ENCODE measurements at regions not wholly inside any gene's neighbourhood (a gene's known extent, or its start where the extent isn't known, plus 50 kb on each side); places are given as distances from the start of the nearest gene placed in this dataset.
"Not testable (repeated sequence)": the region's sequence is repeated elsewhere in the genome, so short reads cannot be mapped to it uniquely, and the experiment has no call there.

DNA sequence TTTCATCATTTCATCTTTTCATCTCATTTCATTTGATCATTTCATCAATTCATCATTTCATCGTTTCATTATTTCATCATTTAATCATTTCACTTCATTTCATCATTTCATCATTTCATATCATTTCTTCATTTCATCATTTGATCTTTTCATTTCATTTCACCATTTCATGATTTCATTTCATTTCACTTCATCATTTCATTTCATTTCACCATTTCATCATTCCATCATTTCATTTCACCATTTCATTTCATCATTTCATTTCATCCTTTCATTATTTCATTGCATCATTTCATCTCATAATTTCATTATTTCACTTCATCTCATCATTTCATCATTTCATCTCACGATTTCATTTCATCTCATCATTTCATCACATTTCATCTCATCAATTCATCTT is 127.8 kb downstream of the ANKRD30BL start:
- intact Hi-C loops (cut with DNase I; ENCODE audit: low total_unique reads) = no loop called here
- H3K27ac ChIP-seq = no peak overlapping the region
- TF ChIP-seq, protein P1, sequence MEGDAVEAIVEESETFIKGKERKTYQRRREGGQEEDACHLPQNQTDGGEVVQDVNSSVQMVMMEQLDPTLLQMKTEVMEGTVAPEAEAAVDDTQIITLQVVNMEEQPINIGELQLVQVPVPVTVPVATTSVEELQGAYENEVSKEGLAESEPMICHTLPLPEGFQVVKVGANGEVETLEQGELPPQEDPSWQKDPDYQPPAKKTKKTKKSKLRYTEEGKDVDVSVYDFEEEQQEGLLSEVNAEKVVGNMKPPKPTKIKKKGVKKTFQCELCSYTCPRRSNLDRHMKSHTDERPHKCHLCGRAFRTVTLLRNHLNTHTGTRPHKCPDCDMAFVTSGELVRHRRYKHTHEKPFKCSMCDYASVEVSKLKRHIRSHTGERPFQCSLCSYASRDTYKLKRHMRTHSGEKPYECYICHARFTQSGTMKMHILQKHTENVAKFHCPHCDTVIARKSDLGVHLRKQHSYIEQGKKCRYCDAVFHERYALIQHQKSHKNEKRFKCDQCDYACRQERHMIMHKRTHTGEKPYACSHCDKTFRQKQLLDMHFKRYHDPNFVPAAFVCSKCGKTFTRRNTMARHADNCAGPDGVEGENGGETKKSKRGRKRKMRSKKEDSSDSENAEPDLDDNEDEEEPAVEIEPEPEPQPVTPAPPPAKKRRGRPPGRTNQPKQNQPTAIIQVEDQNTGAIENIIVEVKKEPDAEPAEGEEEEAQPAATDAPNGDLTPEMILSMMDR (IDR thresholded peaks at IDR 0.05) = no peak
- no peak for TF ChIP-seq POLR2A (IDR thresholded peaks at IDR 0.05)

DNA sequence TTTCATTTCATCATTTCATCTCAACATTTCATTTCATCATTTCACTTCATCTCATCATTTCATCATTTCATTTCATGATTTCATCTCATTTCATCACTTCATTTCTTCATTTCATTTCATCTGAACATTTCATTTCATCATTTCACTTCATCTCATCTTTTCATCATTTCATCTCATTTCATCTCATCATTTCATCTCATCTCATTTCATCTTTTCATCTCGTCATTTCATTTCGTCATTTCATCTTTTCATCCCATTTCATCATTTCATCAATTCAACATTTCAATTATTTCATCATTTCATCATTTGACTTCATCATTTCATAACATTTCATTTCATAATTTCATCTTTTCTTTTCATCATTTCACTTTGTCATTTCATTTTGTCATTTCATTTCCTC is 128.4 kb downstream of the ANKRD30BL start:
- peaks cover 1 to 4% of the 10 kb centered on the region in 2 donors for H3K27me3 ChIP-seq
- intact Hi-C loops (cut with DNase I; ENCODE audit: low total_unique reads) = no loop called here
- H3K36me3 ChIP-seq = no peaks in the 10 kb centered on the region
- no peak for DNase-seq
- no peaks in the 10 kb centered on the region for H3K4me1 ChIP-seq
- H3K4me3 ChIP-seq = no peak overlapping the region
- no peak overlapping the region for H3K27ac ChIP-seq
- TF ChIP-seq, protein P1 (IDR thresholded peaks at IDR 0.05) = no peak
- H3K9me3 ChIP-seq = no peaks in the 10 kb centered on the region

More for the DNA sequence above, 127.8 kb downstream of the ANKRD30BL start:
- H3K4me3 ChIP-seq = no peak overlapping the region
- no peaks in the 10 kb centered on the region for H3K4me1 ChIP-seq
- H3K9me3 ChIP-seq = no peaks in the 10 kb centered on the region
- DNase-seq = no peak
- peaks cover 0 to 4% of the 10 kb centered on the region in 2 donors for H3K27me3 ChIP-seq
- no peaks in the 10 kb centered on the region for H3K36me3 ChIP-seq

DNA sequence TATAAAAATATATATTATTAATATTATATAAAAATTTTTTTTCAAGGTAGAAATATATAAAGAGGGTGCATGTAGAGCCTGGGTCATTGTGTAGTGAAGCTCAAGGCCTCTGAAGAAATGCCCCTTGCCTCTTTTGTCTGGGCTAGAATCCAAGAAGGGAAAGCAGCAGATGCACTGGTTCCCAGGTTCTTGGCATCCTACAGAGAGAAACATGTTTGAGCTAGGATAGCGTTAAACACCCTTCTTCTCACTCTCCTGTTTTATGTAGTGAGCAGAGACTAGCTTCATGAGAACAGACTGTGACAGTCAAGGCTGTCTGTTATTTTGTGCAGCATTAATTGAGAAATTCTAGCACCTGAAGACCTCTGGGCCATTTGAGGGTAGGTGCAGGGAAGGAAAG is 149.7 kb downstream of the ANKRD30BL start:
- H3K4me1 ChIP-seq; intact Hi-C loops (cut with DNase I; ENCODE audit: low total_unique reads); H3K27ac ChIP-seq; H3K36me3 ChIP-seq; H3K4me3 ChIP-seq; DNase-seq; H3K9me3 ChIP-seq: not testable (repeated sequence)
- H3K27me3 ChIP-seq = peaks cover 0 to 14% of the 10 kb centered on the region in 2 donors

DNA sequence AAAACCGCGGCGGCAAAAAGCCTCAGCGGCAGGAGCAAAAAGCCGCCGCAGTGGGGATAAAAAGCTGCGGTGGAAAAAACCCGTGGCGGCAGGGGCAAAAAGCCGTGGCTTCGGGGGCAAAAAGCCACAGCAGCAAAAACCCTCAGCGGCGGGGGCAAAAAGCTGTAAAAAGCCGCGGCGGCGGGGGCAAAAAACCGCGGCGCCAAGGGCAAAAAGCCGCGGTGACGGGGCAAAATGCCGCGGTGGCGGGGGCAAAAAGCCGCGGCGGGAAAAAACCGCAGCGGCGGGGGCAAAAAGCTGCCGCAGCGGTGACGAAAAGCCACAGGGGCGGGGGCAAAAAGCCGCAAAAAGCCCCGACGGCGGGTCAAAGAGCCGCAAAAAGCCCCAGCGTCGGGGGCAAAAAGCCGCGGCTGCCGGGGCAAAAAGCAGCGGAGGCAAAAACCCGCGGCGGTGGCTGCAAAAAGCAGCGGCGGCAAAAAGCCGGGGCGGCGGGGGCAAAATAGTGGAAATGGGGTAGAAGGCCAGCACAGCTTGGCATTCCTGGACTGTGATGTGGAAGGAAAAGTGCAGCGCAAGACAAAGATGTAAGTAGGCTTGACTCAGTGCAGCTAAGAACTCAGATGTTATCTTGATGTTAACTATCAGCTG is 151.8 kb downstream of the ANKRD30BL start:
- TF ChIP-seq, protein P1 (IDR thresholded peaks at IDR 0.05) = no peak
- no peak for TF ChIP-seq POLR2A (IDR thresholded peaks at IDR 0.05)
- peaks cover 0 to 14% of the 10 kb centered on the region in 2 donors for H3K27me3 ChIP-seq
- H3K4me3 ChIP-seq = no peak overlapping the region
- H3K27ac ChIP-seq = no peak overlapping the region
- intact Hi-C loops (cut with DNase I; ENCODE audit: low total_unique reads) = no loop called here
- H3K4me1 ChIP-seq = peaks cover 0 to 7% of the 10 kb centered on the region in 2 donors
- no peaks in the 10 kb centered on the region for H3K36me3 ChIP-seq
- DNase-seq = no peak
- H3K9me3 ChIP-seq = no peaks in the 10 kb centered on the region

DNA sequence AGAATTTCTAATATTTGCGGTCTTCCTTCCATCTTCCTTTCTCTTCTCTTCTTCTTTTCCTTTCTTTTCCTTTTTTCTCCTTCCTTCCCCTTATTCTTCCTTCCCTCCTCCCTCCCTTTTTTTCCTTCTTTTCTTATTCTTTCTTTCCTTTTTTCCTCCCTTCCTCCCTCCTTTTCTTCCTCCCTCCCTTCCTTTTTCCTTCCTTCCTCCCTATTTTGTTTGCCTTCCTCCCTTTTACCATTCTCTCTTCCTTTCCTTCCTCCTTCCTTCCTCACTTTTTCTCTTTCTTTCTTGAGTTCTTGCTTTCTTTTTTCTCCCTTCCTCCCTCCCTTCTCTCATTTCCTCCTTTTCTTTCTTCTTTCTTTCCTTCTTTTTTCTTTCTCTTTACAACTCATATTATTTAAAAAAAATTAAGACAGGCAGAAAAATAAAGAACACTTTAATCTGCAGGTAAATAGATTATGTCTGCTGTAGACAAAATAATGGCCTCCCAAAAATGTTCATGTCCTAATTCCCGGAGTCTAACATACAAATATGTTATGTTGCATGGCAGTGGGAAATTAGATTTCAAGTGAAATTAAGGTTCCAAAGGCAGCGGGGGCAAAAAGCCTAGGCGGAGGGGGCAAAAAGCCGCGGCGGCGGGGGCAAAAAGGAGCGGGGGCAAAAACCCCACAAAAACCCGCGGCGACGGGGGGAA is 152.4 kb downstream of the ANKRD30BL start:
- DNase-seq = no peak
- peaks cover 0 to 7% of the 10 kb centered on the region in 2 donors for H3K4me1 ChIP-seq
- H3K4me3 ChIP-seq = no peak overlapping the region
- no peaks in the 10 kb centered on the region for H3K9me3 ChIP-seq
- H3K27me3 ChIP-seq = peaks cover 0 to 14% of the 10 kb centered on the region in 2 donors
- H3K36me3 ChIP-seq = no peaks in the 10 kb centered on the region
- intact Hi-C loops (cut with DNase I; ENCODE audit: low total_unique reads) = no loop called here
- TF ChIP-seq POLR2A (IDR thresholded peaks at IDR 0.05) = no peak
- TF ChIP-seq, protein P1 (IDR thresholded peaks at IDR 0.05) = no peak
- no peak overlapping the region for H3K27ac ChIP-seq

DNA sequence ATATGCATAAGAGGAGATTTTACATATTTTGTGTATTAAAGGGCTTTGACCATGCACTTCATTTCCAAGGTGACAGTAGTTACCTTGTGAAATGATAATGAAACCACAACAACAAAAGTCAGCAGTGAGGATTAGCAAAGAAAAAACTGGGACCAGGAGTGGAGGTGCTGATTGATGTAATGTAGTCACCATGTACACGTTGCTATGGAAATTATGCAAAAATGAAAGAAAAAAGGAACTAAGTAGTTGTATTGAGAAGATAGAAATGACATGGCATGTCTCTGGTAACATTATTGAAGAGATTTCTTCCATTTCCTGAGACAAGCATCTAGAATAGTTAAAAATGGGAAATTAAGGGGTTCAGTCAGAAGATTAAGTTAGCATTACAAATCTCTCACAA is 171.0 kb downstream of the ANKRD30BL start:
- H3K27me3 ChIP-seq; H3K4me3 ChIP-seq; H3K27ac ChIP-seq; H3K36me3 ChIP-seq; intact Hi-C loops (cut with DNase I; ENCODE audit: low total_unique reads); DNase-seq; H3K9me3 ChIP-seq; H3K4me1 ChIP-seq: not testable (repeated sequence)

DNA sequence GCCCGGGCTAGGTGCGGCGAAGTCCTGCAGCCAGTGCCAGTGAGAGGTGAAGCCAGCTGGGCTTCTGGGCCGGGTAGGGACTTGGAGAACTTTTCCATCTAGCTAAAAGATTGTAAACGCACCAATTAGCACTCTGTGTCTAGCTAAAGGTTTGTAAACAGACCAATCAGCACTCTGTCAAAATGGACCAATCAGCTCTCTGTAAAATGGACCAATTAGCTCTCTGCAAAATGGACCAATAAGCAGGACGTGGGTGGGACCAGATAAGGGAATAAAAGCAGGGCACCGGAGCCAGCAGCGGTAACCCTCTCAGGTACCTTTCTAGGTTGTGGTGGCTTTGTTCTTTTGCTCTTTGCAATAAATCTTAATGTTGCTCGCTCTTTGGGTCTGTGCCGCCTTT is 195.1 kb downstream of the ANKRD30BL start:
- H3K27ac ChIP-seq; H3K36me3 ChIP-seq; H3K4me1 ChIP-seq; intact Hi-C loops (cut with DNase I; ENCODE audit: low total_unique reads); DNase-seq; H3K4me3 ChIP-seq; H3K9me3 ChIP-seq; H3K27me3 ChIP-seq: not testable (repeated sequence)
